Body of pancreas (tissue), 4 donors: ENCODE measurements at regions not wholly inside any gene's neighbourhood (a gene's known extent, or its start where the extent isn't known, plus 50 kb on each side); places are given as distances from the start of the nearest gene placed in this dataset.

ENCODE experiments used
- ATAC-seq: fragments of 150-250 bp; one replicate; pipeline ENCODE4 v1.9.1; 2016
- DNase-seq, 4 donors: peaks; one replicate each; pipeline ENCODE4 v3.0.0-alpha.2; 2019
- H3K27ac ChIP-seq, 4 donors: fragments of 200-600 bp; sonication (generic); 1 replicate in 3 of 4; 2 replicates in 1 of 4; pipeline versions ENCODE4 v1.5.1 to v1.6.1; 2016 to 2019; ENCODE audit warnings: mild to moderate bottlenecking in 1 of 4, mixed read lengths in 1 of 4, moderate library complexity in 1 of 4
- H3K27me3 ChIP-seq, 2 donors: fragments of 200-600 bp; sonication (generic); one replicate each; pipeline ENCODE4 v1.6.0; 2016; ENCODE audit warnings: mild to moderate bottlenecking in 1 of 2
- H3K36me3 ChIP-seq, 2 donors: fragments of 200-600 bp; sonication (generic); replicated peaks in 1 of 2; 2 replicates each; pipeline ENCODE4 v1.5.1; 2016; ENCODE audit warnings: low read depth in 2 of 2; ENCODE audit not compliant: insufficient read depth in 1 of 2
- H3K4me1 ChIP-seq: fragments of 200-600 bp; sonication (generic); one replicate; pipeline ENCODE4 v1.6.0; 2016
- H3K4me3 ChIP-seq, 2 donors: fragments of 200-600 bp; sonication (generic); 1 replicate in 1 of 2; 2 replicates in 1 of 2; pipeline ENCODE4 v1.5.1; 2016 to 2019
- H3K9me3 ChIP-seq, 3 donors: fragments of 200-600 bp; sonication (generic); 1 replicate in 2 of 3; 2 replicates in 1 of 3; pipeline ENCODE4 v1.5.1; 2016
- POLR2A ChIP-seq, 3 donors: fragments of 450-650 bp; IDR thresholded peaks; one replicate each; pipeline ENCODE4 v1.6.1; 2016; ENCODE audit warnings: antibody characterized with exemption in 3 of 3, mild to moderate bottlenecking in 2 of 3
- WGBS, 2 donors: methylation state at CpG; one replicate each; pipeline ENCODE4 v1.1.5; 2017; 5-methylcytosine and 5-hydroxymethylcytosine counted together
- intact Hi-C: fragments of 100-400 bp; cut with DNase I; formaldehyde crosslinking; loops from one replicate; pipeline ENCODE4 v1.15.1; 2023
- TF ChIP-seq, protein P1 (sequence below), 7 experiments: fragments of 450-650 bp in 4 of 7; fragments of 200-600 bp in 3 of 7; sonication (generic) in 3 of 7; IDR thresholded peaks; one replicate each; pipeline ENCODE4 v1.5.1; 2016 to 2019; ENCODE audit warnings: antibody characterized with exemption in 7 of 7

DNA sequence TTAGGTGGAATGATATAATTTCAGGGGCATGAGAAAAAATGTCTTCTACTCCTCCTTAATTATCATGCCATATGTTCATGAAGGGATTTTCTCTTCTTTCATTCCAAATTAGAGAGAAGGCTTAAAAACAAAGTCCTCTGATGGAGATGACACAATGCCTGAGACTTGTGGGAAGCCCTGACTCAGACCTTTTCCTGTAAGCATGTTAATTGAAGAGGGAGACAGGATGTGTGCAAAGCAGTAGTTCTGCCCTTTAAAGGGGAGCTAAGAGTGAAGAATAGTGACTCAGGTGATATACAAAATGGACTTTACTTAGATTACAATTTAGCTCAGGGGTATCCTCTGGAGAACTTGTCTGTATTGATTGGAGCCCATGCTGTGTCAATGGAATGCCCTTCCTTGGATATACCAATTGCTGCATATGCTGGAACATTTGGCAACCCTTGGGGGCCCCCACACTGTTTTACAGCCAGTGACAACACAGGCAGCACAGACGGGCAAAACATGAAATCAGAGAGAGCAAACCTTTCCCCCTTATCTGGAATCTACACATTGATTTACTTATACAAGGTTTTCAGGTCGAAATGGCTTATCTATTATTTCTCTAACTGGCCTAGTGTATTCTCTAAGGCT lies 81.3 kb downstream of the IZUMO3 start:
- no peak for DNase-seq
- no peak overlapping the region for H3K4me3 ChIP-seq
- no peaks in the 10 kb centered on the region for H3K4me1 ChIP-seq
- no peak for ATAC-seq
- no peaks in the 10 kb centered on the region for H3K36me3 ChIP-seq
- WGBS, 2 donors: 15 to 17% methylated on average over 2 of the region's 2 CpGs
- H3K9me3 ChIP-seq: no peaks in the 10 kb centered on the region
- no peak for TF ChIP-seq POLR2A (IDR thresholded peaks at IDR 0.05)
- TF ChIP-seq, protein P1, sequence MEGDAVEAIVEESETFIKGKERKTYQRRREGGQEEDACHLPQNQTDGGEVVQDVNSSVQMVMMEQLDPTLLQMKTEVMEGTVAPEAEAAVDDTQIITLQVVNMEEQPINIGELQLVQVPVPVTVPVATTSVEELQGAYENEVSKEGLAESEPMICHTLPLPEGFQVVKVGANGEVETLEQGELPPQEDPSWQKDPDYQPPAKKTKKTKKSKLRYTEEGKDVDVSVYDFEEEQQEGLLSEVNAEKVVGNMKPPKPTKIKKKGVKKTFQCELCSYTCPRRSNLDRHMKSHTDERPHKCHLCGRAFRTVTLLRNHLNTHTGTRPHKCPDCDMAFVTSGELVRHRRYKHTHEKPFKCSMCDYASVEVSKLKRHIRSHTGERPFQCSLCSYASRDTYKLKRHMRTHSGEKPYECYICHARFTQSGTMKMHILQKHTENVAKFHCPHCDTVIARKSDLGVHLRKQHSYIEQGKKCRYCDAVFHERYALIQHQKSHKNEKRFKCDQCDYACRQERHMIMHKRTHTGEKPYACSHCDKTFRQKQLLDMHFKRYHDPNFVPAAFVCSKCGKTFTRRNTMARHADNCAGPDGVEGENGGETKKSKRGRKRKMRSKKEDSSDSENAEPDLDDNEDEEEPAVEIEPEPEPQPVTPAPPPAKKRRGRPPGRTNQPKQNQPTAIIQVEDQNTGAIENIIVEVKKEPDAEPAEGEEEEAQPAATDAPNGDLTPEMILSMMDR (IDR thresholded peaks at IDR 0.05): no peak
- no peaks in the 10 kb centered on the region for H3K27me3 ChIP-seq
- intact Hi-C loops: no loop called here
- H3K27ac ChIP-seq: no peak overlapping the region

GRCh38 chr9:24462951-24463350 lies 82.7 kb downstream of the IZUMO3 start:
- intact Hi-C loops: no loop called here
- H3K36me3 ChIP-seq: no peaks in the 10 kb centered on the region
- WGBS, 2 donors: 36 to 46% methylated on average over 4 of the region's 4 CpGs
- H3K4me1 ChIP-seq: no peaks in the 10 kb centered on the region
- H3K4me3 ChIP-seq: no peak overlapping the region
- no peak for ATAC-seq
- DNase-seq: no peak
- no peaks in the 10 kb centered on the region for H3K27me3 ChIP-seq
- H3K27ac ChIP-seq: no peak overlapping the region
- TF ChIP-seq, protein P1 (IDR thresholded peaks at IDR 0.05): no peak
- no peak for TF ChIP-seq POLR2A (IDR thresholded peaks at IDR 0.05)
- no peaks in the 10 kb centered on the region for H3K9me3 ChIP-seq

- DNase-seq (no peak), ATAC-seq (no peak)
- Histone ChIP-seq H3K4me1 (no peaks in the 10 kb centered on the region), H3K4me3 (no peak overlapping the region), H3K36me3 (no peaks in the 10 kb centered on the region), H3K27me3 (no peaks in the 10 kb centered on the region), H3K27ac (no peak overlapping the region), H3K9me3 (no peaks in the 10 kb centered on the region)
- intact Hi-C loops: no loop called here
- no peak for TF ChIP-seq POLR2A (IDR thresholded peaks at IDR 0.05)
- TF ChIP-seq, protein P1 (IDR thresholded peaks at IDR 0.05): no peak
- WGBS, 2 donors: 58 to 61% methylated on average over 5 of the region's 5 CpGs
Observed at GRCh38 chr9:24460781-24461180, 84.9 kb downstream of the IZUMO3 start.

DNA sequence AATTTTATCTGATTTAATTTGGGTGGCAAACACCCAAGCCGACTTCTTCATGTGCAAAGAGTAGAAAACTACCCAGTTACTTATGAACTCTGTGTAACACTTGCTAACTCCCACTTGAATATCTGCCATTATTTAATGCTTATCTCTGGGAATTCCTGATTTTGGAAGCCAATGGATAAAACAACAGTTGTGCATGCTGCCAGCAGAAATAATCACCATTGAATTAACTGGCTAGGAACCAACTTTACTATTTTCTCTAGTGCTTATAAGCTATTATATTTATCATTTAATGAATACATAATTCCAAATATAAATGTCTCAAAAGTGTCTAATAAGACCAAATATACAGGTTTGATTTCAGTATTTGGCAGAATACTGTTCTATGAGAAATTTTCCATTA lies 85.7 kb downstream of the IZUMO3 start:
- no peak overlapping the region for H3K4me3 ChIP-seq
- intact Hi-C loops: loop anchor here (10.0 kb wide), 1 partner anchor 75 kb away; no protein-coding TSS in a partner anchor
- 50 to 60% methylated on average over 1 of the region's 1 CpG for WGBS, 2 donors
- no peak overlapping the region for H3K27ac ChIP-seq
- no peaks in the 10 kb centered on the region for H3K36me3 ChIP-seq
- ATAC-seq (no peak), DNase-seq (no peak)
- H3K4me1 ChIP-seq: no peaks in the 10 kb centered on the region
- no peaks in the 10 kb centered on the region for H3K9me3 ChIP-seq
- no peaks in the 10 kb centered on the region for H3K27me3 ChIP-seq
- TF ChIP-seq POLR2A (IDR thresholded peaks at IDR 0.05): no peak
- TF ChIP-seq, protein P1 (IDR thresholded peaks at IDR 0.05): no peak

- no peak for TF ChIP-seq POLR2A (IDR thresholded peaks at IDR 0.05)
- TF ChIP-seq, protein P1 (IDR thresholded peaks at IDR 0.05): no peak
- Histone ChIP-seq H3K27ac (no peak overlapping the region), H3K27me3 (no peaks in the 10 kb centered on the region), H3K9me3 (no peaks in the 10 kb centered on the region), H3K36me3 (no peaks in the 10 kb centered on the region), H3K4me1 (no peaks in the 10 kb centered on the region), H3K4me3 (no peak overlapping the region)
- intact Hi-C loops: loop anchor here (10.0 kb wide), 1 partner anchor 67 kb away; no protein-coding TSS in a partner anchor
- DNase-seq (no peak), ATAC-seq (no peak)
- WGBS, 2 donors: 64% methylated on average over 2 of the region's 2 CpGs
Observed at GRCh38 chr9:24451346-24451745, 94.4 kb downstream of the IZUMO3 start.
